Activated CD4-positive, alpha-beta T cell treated with anti-CD3 and anti-CD28 coated beads for 36 hours (primary cell): ENCODE measurements at regions not wholly inside any gene's neighbourhood (a gene's known extent, or its start where the extent isn't known, plus 50 kb on each side); places are given as distances from the start of the nearest gene placed in this dataset.
A peak's percentile ranks its signal among the peaks of the same experiment; 100 is the strongest.

Source experiments
- ATAC-seq: fragments of 200-7000 bp; cut with Tn5 transposase; one replicate; pipeline ENCODE4 v1.10.0; 2021; ENCODE audit warnings: mild to moderate bottlenecking, moderate library complexity
- CTCF ChIA-PET: fragments of 350-600 bp; sonication (Branson Sonifier 250); formaldehyde crosslinking; loops from one replicate; lab custom pipeline; 2021; ENCODE audit warnings: antibody characterized with exemption; lab: Charles Lee
- POLR2A ChIA-PET: fragments of 350-600 bp; sonication (Branson Sonifier 250); formaldehyde crosslinking; loops from one replicate; lab custom pipeline; 2021; ENCODE audit warnings: antibody characterized with exemption, inconsistent platforms; lab: Charles Lee
- DNase-seq: peaks from one replicate; pipeline ENCODE4 v3.0.0-alpha.2; 2020
- H3K27ac Mint-ChIP-seq: one replicate; pipeline ENCODE4 v1.8.0; 2021; ENCODE audit warnings: mixed read lengths
- H3K27me3 Mint-ChIP-seq: one replicate; pipeline ENCODE4 v1.8.0; 2021; ENCODE audit warnings: mixed read lengths
- H3K36me3 Mint-ChIP-seq: one replicate; pipeline ENCODE4 v1.8.0; 2021; ENCODE audit warnings: low read depth, mixed read lengths
- H3K4me1 Mint-ChIP-seq: one replicate; pipeline ENCODE4 v1.8.0; 2021; ENCODE audit warnings: mixed read lengths
- H3K4me3 Mint-ChIP-seq: one replicate; pipeline ENCODE4 v1.8.0; 2021; ENCODE audit warnings: mild to moderate bottlenecking, moderate library complexity, mixed read lengths
- H3K9me3 Mint-ChIP-seq: one replicate; pipeline ENCODE4 v1.8.0; 2021; ENCODE audit warnings: low read depth, mixed read lengths
- intact Hi-C, 2 experiments: fragments of 100-400 bp; cut with DNase I in 1 of 2; cut with micrococcal nuclease in 1 of 2; formaldehyde crosslinking; loops; one replicate each; pipeline versions ENCODE4 v1.14.2 to v1.15.1; 2022 to 2024; cut with DNase I, micrococcal nuclease

DNA sequence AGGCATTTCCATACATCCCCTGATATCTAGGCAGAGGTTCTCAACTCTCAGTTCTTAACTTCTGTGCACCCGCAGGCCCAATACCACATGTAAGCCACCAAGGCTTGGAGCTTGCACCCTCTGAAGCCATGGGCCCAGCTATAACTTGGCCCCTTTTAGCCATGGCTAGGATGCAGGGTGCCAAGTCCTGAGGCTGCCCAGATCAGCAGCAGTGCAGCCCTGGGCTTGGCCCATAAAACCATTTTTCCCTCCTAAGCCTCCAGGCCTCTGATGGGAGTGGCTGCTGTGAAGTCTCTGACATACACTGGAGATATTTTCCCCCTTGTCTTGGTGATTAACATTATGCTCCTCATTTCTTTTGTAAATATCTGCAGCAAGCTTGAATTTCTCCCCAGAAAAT, 110.3 kb upstream of the CNTN1 start:
- intact Hi-C loops, result no loop called here
- ChIA-PET CTCF (no interaction called here), POLR2A (no interaction called here)
- Mint-ChIP-seq H3K27ac (no peak overlapping the region), H3K4me3 (no peak overlapping the region), H3K27me3 (no peaks in the 10 kb centered on the region), H3K9me3 (peaks cover 10% of the 10 kb centered on the region), H3K36me3 (no peaks in the 10 kb centered on the region), H3K4me1 (no peaks in the 10 kb centered on the region)
- no peak for ATAC-seq
- DNase-seq, result no peak

DNA sequence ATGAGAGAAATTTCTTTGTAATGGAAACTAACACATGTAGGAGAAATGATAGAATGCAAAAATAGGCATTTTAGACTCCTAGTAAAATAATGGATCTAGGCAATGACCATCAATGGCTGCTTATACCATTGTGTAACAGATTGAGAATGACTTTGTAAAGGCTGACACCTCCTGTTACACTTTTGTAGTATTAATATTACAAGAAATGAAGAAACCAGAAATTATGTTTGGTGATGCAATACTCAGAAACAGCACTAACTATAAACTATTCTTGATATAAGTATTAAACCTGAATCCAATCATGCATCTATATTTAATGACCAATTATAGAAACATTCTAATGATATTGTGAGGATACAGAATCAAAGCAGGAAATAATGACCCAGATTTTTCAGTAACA, 108.5 kb upstream of the CNTN1 start:
- intact Hi-C loops, result no loop called here
- Mint-ChIP-seq H3K27ac (no peak overlapping the region), H3K27me3 (no peaks in the 10 kb centered on the region), H3K4me1 (no peaks in the 10 kb centered on the region), H3K4me3 (no peak overlapping the region), H3K36me3 (no peaks in the 10 kb centered on the region), H3K9me3 (peaks cover 7% of the 10 kb centered on the region)
- DNase-seq, result no peak
- no peak for ATAC-seq
- POLR2A ChIA-PET, result no interaction called here
- CTCF ChIA-PET, result no interaction called here

DNA sequence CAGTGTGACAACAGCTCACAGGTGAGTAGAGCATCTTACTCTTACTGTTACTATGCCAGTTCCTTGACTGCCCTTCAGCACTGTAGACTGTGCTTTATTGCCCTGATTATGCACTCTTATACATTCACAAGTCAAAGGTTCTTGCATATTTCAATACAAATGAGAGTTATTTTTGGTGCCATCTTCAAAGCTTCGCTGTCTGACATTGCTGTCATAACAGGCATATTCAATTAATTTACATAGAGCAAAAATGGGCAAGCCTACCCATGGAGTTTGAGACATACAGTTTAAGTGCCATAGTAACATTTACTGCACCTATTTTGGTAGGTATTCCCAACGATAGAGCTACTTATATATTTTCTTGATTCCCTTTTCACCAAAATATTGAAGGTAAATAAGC, 107.5 kb upstream of the CNTN1 start:
- H3K36me3 Mint-ChIP-seq, result no peaks in the 10 kb centered on the region
- POLR2A ChIA-PET, result no interaction called here
- CTCF ChIA-PET, result interaction anchor here (0.8 kb wide), 1 partner anchor 36 kb away, joined by 3 read pairs; no protein-coding TSS in a partner anchor
- DNase-seq (no peak), ATAC-seq (no peak)
- H3K4me1 Mint-ChIP-seq, result no peaks in the 10 kb centered on the region
- intact Hi-C loops, result no loop called here
- no peak overlapping the region for H3K27ac Mint-ChIP-seq
- H3K4me3 Mint-ChIP-seq, result no peak overlapping the region
- no peaks in the 10 kb centered on the region for H3K27me3 Mint-ChIP-seq
- peaks cover 14% of the 10 kb centered on the region for H3K9me3 Mint-ChIP-seq

DNA sequence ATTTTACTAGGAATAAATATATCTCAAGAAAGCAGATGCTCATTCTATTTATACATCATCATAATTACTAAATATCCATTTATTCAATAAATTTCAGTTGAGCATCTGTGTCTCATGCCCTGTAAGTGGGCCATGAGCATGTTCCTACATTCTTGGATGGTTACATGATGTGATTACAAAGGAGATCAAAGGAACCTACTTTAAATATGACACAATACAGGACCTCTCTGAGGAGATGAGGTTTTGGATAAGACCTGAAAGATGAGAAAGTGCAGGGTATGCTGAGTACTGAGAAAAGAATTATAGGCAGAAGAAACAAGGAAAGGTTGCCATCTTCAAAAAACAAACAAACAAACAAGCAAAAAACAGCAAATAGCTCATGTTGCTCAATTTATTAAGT, 105.4 kb upstream of the CNTN1 start:
- peaks cover 19% of the 10 kb centered on the region for H3K9me3 Mint-ChIP-seq
- no peaks in the 10 kb centered on the region for H3K27me3 Mint-ChIP-seq
- ATAC-seq (no peak), DNase-seq (no peak)
- ChIA-PET POLR2A (interaction anchor here (0.7 kb wide), 1 partner anchor 26 kb away, joined by 3 read pairs; no protein-coding TSS in a partner anchor), CTCF (no interaction called here)
- intact Hi-C loops, result no loop called here
- no peaks in the 10 kb centered on the region for H3K4me1 Mint-ChIP-seq
- no peak overlapping the region for H3K27ac Mint-ChIP-seq
- no peaks in the 10 kb centered on the region for H3K36me3 Mint-ChIP-seq
- no peak overlapping the region for H3K4me3 Mint-ChIP-seq

DNA sequence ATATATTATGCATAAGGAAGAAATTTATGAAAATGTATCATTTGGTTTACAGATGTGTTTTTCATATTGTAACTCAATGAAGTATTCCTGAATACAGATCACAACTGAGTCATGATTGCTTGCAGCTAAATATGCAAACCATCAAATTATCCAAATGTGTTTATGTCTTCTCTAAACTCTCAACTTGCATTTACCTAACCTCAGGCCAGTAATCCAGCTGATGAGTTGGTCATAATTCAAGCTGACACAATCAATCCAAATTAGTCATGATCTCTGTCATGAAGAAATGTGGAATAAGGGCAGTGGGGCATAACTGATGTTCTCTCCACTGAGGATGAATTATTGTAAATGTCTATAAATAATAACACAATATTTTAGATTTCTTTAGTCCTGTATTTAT, 104.8 kb upstream of the CNTN1 start:
- Mint-ChIP-seq H3K27me3 (no peaks in the 10 kb centered on the region), H3K4me3 (no peak overlapping the region), H3K9me3 (peaks cover 19% of the 10 kb centered on the region), H3K4me1 (no peaks in the 10 kb centered on the region), H3K27ac (no peak overlapping the region), H3K36me3 (no peaks in the 10 kb centered on the region)
- no peak for DNase-seq
- ATAC-seq, result no peak
- ChIA-PET CTCF (no interaction called here), POLR2A (no interaction called here)
- intact Hi-C loops, result no loop called here

DNA sequence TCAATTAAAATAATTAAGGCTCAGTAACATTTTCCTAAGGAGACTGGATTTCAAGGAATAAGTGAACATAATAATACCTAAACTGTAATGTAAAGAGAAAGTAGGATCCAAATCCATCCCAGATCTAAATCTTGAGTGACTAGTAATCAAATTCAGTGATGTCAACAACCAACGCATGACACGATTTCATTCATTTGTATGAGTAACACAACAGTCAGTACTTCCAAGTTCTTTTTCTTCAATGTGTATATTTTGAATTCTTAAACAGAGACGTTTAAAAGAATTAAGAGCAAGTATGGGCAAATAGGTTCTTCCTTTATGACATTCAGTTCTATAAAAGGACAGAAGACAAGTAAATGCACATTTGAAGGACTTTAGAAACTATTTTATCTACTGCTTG, 104.3 kb upstream of the CNTN1 start:
- CTCF ChIA-PET, result no interaction called here

DNA sequence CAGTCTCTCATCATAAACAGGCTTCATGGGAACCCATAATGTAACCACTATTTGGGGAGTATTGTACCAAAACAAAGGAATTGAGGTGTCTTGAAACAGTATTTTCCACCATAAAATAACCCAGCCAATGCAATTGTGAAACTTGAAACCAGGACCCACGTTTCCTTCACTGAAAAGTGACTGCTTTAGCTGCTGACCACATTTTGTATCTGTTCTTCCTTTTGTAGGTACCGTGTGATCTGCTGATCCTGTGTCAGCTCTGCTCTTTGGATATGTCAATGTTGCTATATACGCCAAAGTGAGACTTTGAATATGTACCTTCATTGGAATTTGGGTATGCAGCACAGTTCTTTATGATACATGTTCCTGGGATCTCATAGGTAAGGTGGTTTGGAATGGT, 95.1 kb upstream of the CNTN1 start:
- ChIA-PET POLR2A (no interaction called here), CTCF (no interaction called here)
- Mint-ChIP-seq H3K27me3 (no peaks in the 10 kb centered on the region), H3K36me3 (no peaks in the 10 kb centered on the region), H3K4me3 (no peak overlapping the region), H3K4me1 (no peaks in the 10 kb centered on the region), H3K27ac (no peak overlapping the region), H3K9me3 (peaks cover 14% of the 10 kb centered on the region)
- ATAC-seq (no peak), DNase-seq (no peak)
- intact Hi-C loops, result no loop called here

More for the DNA sequence above, 104.3 kb upstream of the CNTN1 start:
- Mint-ChIP-seq H3K4me3 (no peak overlapping the region), H3K27ac (no peak overlapping the region), H3K4me1 (no peaks in the 10 kb centered on the region), H3K27me3 (no peaks in the 10 kb centered on the region), H3K36me3 (no peaks in the 10 kb centered on the region), H3K9me3 (peaks cover 16% of the 10 kb centered on the region)
- POLR2A ChIA-PET, result no interaction called here
- ATAC-seq, result no peak
- no peak for DNase-seq
- intact Hi-C loops, result no loop called here

DNA sequence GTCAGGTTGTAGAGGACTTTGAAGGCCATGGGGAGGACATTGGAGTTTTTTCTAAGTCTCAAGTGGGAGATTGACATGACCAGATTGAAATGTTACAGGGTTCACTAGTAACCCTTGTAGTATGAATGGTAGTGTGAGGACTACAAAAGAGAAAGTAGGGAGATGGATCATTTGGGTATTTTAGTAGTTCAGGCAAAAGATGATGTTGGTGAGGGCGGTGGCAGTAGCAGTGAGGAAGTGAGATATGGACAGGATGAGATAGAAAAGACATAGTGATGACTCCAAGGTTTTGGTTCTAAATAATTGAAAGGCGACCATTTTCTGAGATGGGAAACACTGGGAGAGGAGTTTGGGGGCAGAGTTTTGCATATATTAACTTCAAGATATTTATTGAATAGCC, 94.2 kb upstream of the CNTN1 start:
- ChIA-PET POLR2A (no interaction called here), CTCF (no interaction called here)
- intact Hi-C loops, result no loop called here
- Mint-ChIP-seq H3K4me3 (no peak overlapping the region), H3K4me1 (no peaks in the 10 kb centered on the region), H3K27me3 (no peaks in the 10 kb centered on the region), H3K27ac (no peak overlapping the region), H3K36me3 (no peaks in the 10 kb centered on the region), H3K9me3 (peaks cover 10% of the 10 kb centered on the region)
- DNase-seq (no peak), ATAC-seq (no peak)

DNA sequence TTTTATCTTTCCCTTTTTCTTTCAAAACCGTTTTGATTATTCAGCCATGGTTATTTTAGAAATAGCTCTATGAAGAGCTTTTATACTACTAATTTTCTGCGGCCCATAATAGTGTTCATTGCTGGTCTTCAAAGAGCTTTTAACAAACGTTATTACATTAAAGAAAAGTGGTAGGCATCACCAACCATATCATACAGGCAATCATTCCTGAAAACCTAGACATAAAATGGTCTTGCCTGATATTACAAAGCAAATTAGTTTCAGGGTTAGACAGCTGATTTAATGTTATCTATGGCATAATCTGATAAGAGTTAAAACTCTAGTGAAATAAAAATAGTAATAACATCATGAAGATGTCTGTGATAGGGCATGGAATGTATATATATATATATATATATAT, 89.7 kb upstream of the CNTN1 start:
- ATAC-seq, result no peak
- DNase-seq, result no peak
- POLR2A ChIA-PET, result no interaction called here
- no peaks in the 10 kb centered on the region for H3K36me3 Mint-ChIP-seq
- no peak overlapping the region for H3K27ac Mint-ChIP-seq
- intact Hi-C loops, result no loop called here
- no peak overlapping the region for H3K4me3 Mint-ChIP-seq
- no peaks in the 10 kb centered on the region for H3K4me1 Mint-ChIP-seq
- CTCF ChIA-PET, result interaction anchor here (0.6 kb wide), 1 partner anchor 57 kb away, joined by 3 read pairs; no protein-coding TSS in a partner anchor
- peaks cover 5% of the 10 kb centered on the region for H3K9me3 Mint-ChIP-seq
- no peaks in the 10 kb centered on the region for H3K27me3 Mint-ChIP-seq

DNA sequence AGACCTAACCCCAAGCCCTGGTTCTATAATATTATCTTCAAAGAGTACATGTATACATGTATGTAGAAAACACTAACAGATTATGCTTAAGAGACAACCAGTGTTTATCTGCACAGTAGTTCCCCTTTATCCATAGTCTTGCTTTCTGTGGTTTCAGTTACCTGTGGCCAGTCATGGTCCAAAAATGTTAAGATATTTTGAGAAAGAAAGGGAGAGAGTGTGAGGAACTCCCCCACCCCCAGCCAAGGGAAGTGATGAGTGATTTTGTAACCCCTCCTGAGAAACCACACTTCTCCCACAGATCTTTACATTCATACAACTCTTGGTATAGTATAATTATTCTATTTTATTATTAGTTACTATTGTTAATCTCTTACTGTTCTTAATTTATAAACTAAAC, 77.3 kb upstream of the CNTN1 start:
- intact Hi-C loops, result no loop called here
- Mint-ChIP-seq H3K27ac (no peak overlapping the region), H3K4me1 (no peaks in the 10 kb centered on the region), H3K36me3 (no peaks in the 10 kb centered on the region), H3K27me3 (no peaks in the 10 kb centered on the region), H3K9me3 (peaks cover 6% of the 10 kb centered on the region), H3K4me3 (no peak overlapping the region)
- ATAC-seq, result no peak
- DNase-seq, result peak; percentile 12
- POLR2A ChIA-PET, result no interaction called here
- CTCF ChIA-PET, result no interaction called here

DNA sequence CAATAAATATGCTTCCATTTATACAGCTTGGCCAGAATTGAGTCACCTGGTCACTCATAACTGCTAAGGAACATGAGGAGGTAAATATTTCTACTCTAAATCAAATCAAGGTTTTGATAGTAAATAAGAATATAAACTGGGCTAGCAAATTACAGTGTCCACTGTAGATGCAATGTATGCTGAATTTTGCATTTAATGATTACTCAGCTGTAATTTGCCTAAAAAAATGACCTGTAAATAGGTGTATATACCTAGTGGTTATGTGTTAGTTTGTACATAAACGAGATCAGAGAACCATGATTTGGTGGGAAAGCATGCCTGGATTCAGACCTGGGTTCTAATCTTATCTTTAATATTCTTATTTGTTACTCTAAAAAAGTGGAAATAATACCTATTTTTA, 76.6 kb upstream of the CNTN1 start:
- H3K27ac Mint-ChIP-seq, result no peak overlapping the region
- ChIA-PET POLR2A (no interaction called here), CTCF (no interaction called here)
- intact Hi-C loops, result no loop called here
- DNase-seq, result no peak
- no peaks in the 10 kb centered on the region for H3K4me1 Mint-ChIP-seq
- no peak for ATAC-seq
- no peaks in the 10 kb centered on the region for H3K36me3 Mint-ChIP-seq
- peaks cover 5% of the 10 kb centered on the region for H3K9me3 Mint-ChIP-seq
- H3K4me3 Mint-ChIP-seq, result no peak overlapping the region
- H3K27me3 Mint-ChIP-seq, result no peaks in the 10 kb centered on the region

DNA sequence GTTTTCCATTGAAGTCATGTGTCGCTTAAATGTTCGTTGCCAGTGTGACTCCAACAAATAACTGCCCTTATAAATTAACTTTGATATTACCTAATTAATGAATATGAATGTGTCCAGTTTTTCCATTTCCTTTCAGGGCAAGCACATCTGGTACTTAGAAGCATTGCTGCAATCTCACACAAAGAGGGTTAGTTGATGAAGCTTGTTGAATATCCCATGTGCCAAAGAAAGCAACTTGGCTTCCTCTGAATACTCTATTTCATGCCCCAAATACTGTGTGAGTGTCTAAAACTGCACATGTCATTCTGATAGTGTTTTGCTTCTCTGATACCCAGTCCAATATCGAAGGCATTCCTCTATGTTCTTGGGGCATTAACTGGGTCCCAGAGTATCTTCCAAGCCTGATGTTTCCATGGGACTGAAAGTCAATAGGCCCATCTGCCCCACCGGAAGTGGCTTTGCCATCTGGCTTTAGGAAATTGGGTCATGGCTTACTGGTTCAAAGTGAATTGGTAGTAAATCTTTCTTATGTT, 75.8 kb upstream of the CNTN1 start:
- ChIA-PET CTCF (no interaction called here), POLR2A (no interaction called here)
- no peaks in the 10 kb centered on the region for H3K4me1 Mint-ChIP-seq
- no peak for ATAC-seq
- intact Hi-C loops, result no loop called here
- H3K4me3 Mint-ChIP-seq, result no peak overlapping the region
- H3K27me3 Mint-ChIP-seq, result no peaks in the 10 kb centered on the region
- DNase-seq, result no peak
- H3K9me3 Mint-ChIP-seq, result peaks cover 3% of the 10 kb centered on the region
- H3K27ac Mint-ChIP-seq, result no peak overlapping the region
- H3K36me3 Mint-ChIP-seq, result no peaks in the 10 kb centered on the region

DNA sequence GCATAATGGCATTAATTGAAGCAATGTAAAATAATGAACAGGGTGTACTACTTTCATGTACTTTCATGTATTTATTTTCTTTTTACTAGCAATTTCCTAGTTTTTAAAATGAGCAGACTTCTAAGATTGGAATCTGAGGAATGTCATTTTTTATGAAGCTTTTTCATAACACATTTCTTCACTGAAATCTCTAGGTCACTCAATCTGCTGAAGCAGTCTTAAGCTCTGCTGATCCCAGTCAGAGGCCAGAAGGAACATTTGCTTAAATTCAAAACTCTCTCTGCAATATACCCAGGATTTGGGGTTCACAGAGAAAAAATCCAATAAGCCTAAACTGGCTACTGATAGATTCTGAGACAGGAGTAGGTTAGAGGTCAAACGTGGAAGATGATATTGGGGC, 73.6 kb upstream of the CNTN1 start:
- H3K36me3 Mint-ChIP-seq, result no peaks in the 10 kb centered on the region
- ATAC-seq (no peak), DNase-seq (no peak)
- no peak overlapping the region for H3K4me3 Mint-ChIP-seq
- POLR2A ChIA-PET, result no interaction called here
- no peaks in the 10 kb centered on the region for H3K9me3 Mint-ChIP-seq
- no peak overlapping the region for H3K27ac Mint-ChIP-seq
- H3K27me3 Mint-ChIP-seq, result peaks cover 3% of the 10 kb centered on the region
- intact Hi-C loops, result no loop called here
- no peaks in the 10 kb centered on the region for H3K4me1 Mint-ChIP-seq
- CTCF ChIA-PET, result no interaction called here
